ENCODE measurements at regions not wholly inside any gene's neighbourhood (a gene's known extent, or its start where the extent isn't known, plus 50 kb on each side); places are given as distances from the start of the nearest gene placed in this dataset.

GRCh38 chr1:29753771-29754572 is 517.6 kb downstream of the PTPRU start:
- TF ChIP-seq POLR2AphosphoS5 (IDR thresholded peaks at IDR 0.05), result no peak
- TF ChIP-seq CTCF (IDR thresholded peaks at IDR 0.05), result no peak
- TF ChIP-seq EP300 (IDR thresholded peaks at IDR 0.05), result no peak

All from esophagus muscularis mucosa (tissue), 4 donors.